HepG2 (cell line): ENCODE measurements at regions not wholly inside any gene's neighbourhood (a gene's known extent, or its start where the extent isn't known, plus 50 kb on each side); places are given as distances from the start of the nearest gene placed in this dataset.

Experiments used
- ATAC-seq: fragments of 200-7000 bp; cut with Tn5 transposase; 3 replicates; pipeline ENCODE4 v1.9.1; 2020; ENCODE audit warnings: mild to moderate bottlenecking, moderate library complexity
- BruUV-seq: library from RNA; stranded (reverse); fragments of 400-500 nt; replicated peaks from 2 replicates; lab custom pipeline; 2021; lab: Mats Ljungman, UMichigan
- CTCF ChIA-PET: fragments of 300-600 bp; formaldehyde crosslinking; extraction: SDS; loops from one replicate; lab custom pipeline; 2021; ENCODE audit warnings: low total read pairs, inconsistent platforms, low intra/inter-chr PET ratio; lab: Yijun Ruan, JAX
- POLR2A ChIA-PET: fragments of 350-600 bp; sonication (Branson Sonifier 250); formaldehyde crosslinking; loops from one replicate; lab custom pipeline; 2020; ENCODE audit warnings: antibody characterized with exemption, inconsistent platforms; lab: Yijun Ruan, JAX
- DNase-seq: peaks from one replicate; pipeline ENCODE4 v3.0.0-alpha.2; 2015; ENCODE audit warnings: low spot score
- FAIRE-seq: peaks from 3 replicates; lab custom pipeline; 2011; peaks lifted over from hg19 to GRCh38; lab: Jason Lieb, UNC
- H2AFZ ChIP-seq: one replicate; pipeline ENCODE4 v1.6.1; 2011; ENCODE audit warnings: low read length, inconsistent platforms
- H3K27ac ChIP-seq: fragments of 300-600 bp; 3 replicates; pipeline ENCODE4 v1.8.0; 2011; ENCODE audit warnings: mixed run types, mild to moderate bottlenecking, mixed read lengths, low read length, inconsistent platforms; ENCODE audit not compliant: insufficient read depth; ENCODE audit errors: extremely low read length
- H3K27me3 ChIP-seq, 2 experiments: fragments of 200-600 bp in 1 of 2; 2 replicates in 1 of 2; 3 replicates in 1 of 2; pipeline versions ENCODE4 v1.6.0 to v1.8.0; 2011; ENCODE audit warnings: low read length in 2 of 2, mild to moderate bottlenecking in 2 of 2, moderate library complexity in 2 of 2, inconsistent platforms in 1 of 2; ENCODE audit not compliant: insufficient read depth in 2 of 2, control insufficient read depth in 1 of 2
- H3K36me3 ChIP-seq, 2 experiments: fragments of 200-600 bp in 1 of 2; replicated peaks in 1 of 2; 2 replicates in 1 of 2; 3 replicates in 1 of 2; pipeline versions ENCODE4 v1.5.1 to v1.8.0; 2011; ENCODE audit warnings: low read length in 2 of 2, inconsistent platforms in 1 of 2; ENCODE audit not compliant: insufficient read depth in 2 of 2, control insufficient read depth in 1 of 2
- H3K4me1 ChIP-seq: 2 replicates; pipeline ENCODE4 v1.5.1; 2012; ENCODE audit warnings: low read length, inconsistent platforms; ENCODE audit not compliant: insufficient read depth
- H3K4me2 ChIP-seq: 2 replicates; pipeline ENCODE4 v1.6.0; 2011; ENCODE audit warnings: low read depth, low read length, inconsistent platforms
- H3K4me3 ChIP-seq, 3 experiments: fragments of 200-600 bp in 1 of 3; sonication (generic), shearing (Covaris generic) in 1 of 3; replicated peaks in 1 of 3; 2 replicates each; pipeline ENCODE4 v1.5.1; 2011 to 2016; ENCODE audit warnings: low read length in 3 of 3, inconsistent platforms in 2 of 3, low read depth in 2 of 3, mild to moderate bottlenecking in 2 of 3, control low read depth in 1 of 3, mixed read lengths in 1 of 3; ENCODE audit not compliant: insufficient read depth in 1 of 3
- H3K79me2 ChIP-seq: one replicate; pipeline ENCODE4 v1.6.1; 2011; ENCODE audit warnings: low read length, inconsistent platforms; ENCODE audit not compliant: insufficient read depth
- H3K9ac ChIP-seq: 2 replicates; pipeline ENCODE4 v1.6.0; 2011; ENCODE audit warnings: mild to moderate bottlenecking, low read depth, low read length, inconsistent platforms; ENCODE audit not compliant: insufficient read depth
- H3K9me3 ChIP-seq: 2 replicates; pipeline ENCODE4 v1.5.1; 2012; ENCODE audit warnings: mild to moderate bottlenecking, low read length
- H4K20me1 ChIP-seq: 2 replicates; pipeline ENCODE4 v1.6.0; 2011; ENCODE audit warnings: inconsistent platforms, mild to moderate bottlenecking, low read length, moderate library complexity; ENCODE audit not compliant: insufficient read depth
- KLF6 ChIP-seq: IDR thresholded peaks from 2 replicates; pipeline ENCODE4 v1.8.0; 2016; ENCODE audit warnings: missing biosample characterization, missing genetic modification reagents
- MAFF ChIP-seq: IDR thresholded peaks from 2 replicates; pipeline ENCODE4 v1.6.1; 2011; ENCODE audit warnings: low read depth, low read length, improper control_type of control experiment
- PAF1 ChIP-seq: IDR thresholded peaks from 2 replicates; pipeline ENCODE4 v1.6.1; 2016; ENCODE audit warnings: missing genetic modification reagents, missing compliant biosample characterization
- SUZ12 ChIP-seq: fragments of 150-350 bp; IDR thresholded peaks from 2 replicates; pipeline ENCODE4 v1.6.1; 2014; ENCODE audit warnings: low read depth, low read length
- TP53 ChIP-seq: sonication (generic); formaldehyde crosslinking; conservative IDR thresholded peaks from 2 replicates; pipeline ENCODE4 v1.4.0; 2020; ENCODE audit warnings: missing genetic modification reagents
- ZNF12 ChIP-seq: sonication (generic); formaldehyde crosslinking; IDR thresholded peaks from 2 replicates; pipeline ENCODE4 v1.5.0; 2020; ENCODE audit warnings: missing genetic modification reagents
- ZNF350 ChIP-seq: sonication (generic); formaldehyde crosslinking; IDR thresholded peaks from 2 replicates; pipeline ENCODE4 v1.4.0; 2020; ENCODE audit warnings: mild to moderate bottlenecking, low read depth, missing genetic modification reagents, borderline replicate concordance
- ZSCAN31 ChIP-seq: sonication (generic); formaldehyde crosslinking; IDR thresholded peaks from 2 replicates; pipeline ENCODE4 v1.5.0; 2020; ENCODE audit warnings: low read depth, mild to moderate bottlenecking, missing genetic modification reagents
- WGBS: methylation state at CpG from one replicate; pipeline ENCODE4 v1.1.6; 2017; ENCODE audit warnings: low lambda C conversion rate; 5-methylcytosine and 5-hydroxymethylcytosine counted together
- in situ Hi-C: cut with HindIII; loops from 2 replicates; pipeline ENCODE4 v1.10.0; 2017; ENCODE audit warnings: low pct_unique_long_range_greater_than_20kb; ENCODE audit not compliant: extremely low pct_ligation_motif_present
- intact Hi-C: fragments of 100-400 bp; cut with micrococcal nuclease; formaldehyde crosslinking; loops from one replicate; pipeline ENCODE4 v1.10.0; 2022; ENCODE audit not compliant: unreplicated experiment
- TF ChIP-seq, protein P1 (sequence below): sonication (generic); formaldehyde crosslinking; IDR thresholded peaks from 2 replicates; pipeline ENCODE4 v1.4.0; 2020; ENCODE audit warnings: missing genetic modification reagents, mild to moderate bottlenecking, borderline replicate concordance
- TF ChIP-seq, protein P2 (sequence below): sonication (generic); formaldehyde crosslinking; IDR thresholded peaks from 2 replicates; pipeline ENCODE4 v1.4.0; 2020; ENCODE audit warnings: mild to moderate bottlenecking, missing genetic modification reagents
- TF ChIP-seq, protein P3 (sequence below): sonication (generic); formaldehyde crosslinking; IDR thresholded peaks from 2 replicates; pipeline ENCODE4 v1.4.0; 2020; ENCODE audit warnings: missing genetic modification reagents
- TF ChIP-seq, protein P4 (sequence below): IDR thresholded peaks from 2 replicates; pipeline ENCODE4 v1.6.1; 2018; ENCODE audit warnings: missing genetic modification reagents

DNA sequence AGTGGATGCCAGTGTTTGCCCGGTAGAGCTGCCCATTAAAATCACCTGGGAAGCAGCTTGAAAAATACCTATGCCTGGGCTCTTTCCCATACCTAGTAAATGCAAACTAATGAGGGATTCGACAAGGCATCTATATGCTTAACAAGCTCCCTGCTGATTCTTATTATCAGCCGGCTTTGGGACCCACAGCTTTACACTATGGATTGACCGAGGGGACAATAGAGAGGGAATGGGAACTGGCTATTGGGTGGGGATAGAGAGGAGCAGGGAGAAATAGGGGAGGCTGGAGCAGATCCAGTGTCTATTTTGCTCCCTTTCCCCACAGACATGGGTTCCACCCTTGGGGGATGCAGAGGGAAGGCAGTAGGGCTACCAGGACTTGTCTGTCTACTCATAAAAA, 103.1 kb upstream of the TEX13D start:
- Histone ChIP-seq H3K36me3 (no peaks in the 10 kb centered on the region), H3K27ac (no peak overlapping the region), H3K79me2 (no peaks in the 10 kb centered on the region), H3K27me3 (no peaks in the 10 kb centered on the region), H3K4me3 (no peak overlapping the region), H3K9me3 (no peaks in the 10 kb centered on the region), H3K4me1 (peaks cover 9% of the 10 kb centered on the region), H3K9ac (no peak overlapping the region), H4K20me1 (no peaks in the 10 kb centered on the region), H3K4me2 (no peak overlapping the region), H2AFZ (no peak overlapping the region)
- CTCF ChIA-PET: no interaction called here
- ATAC-seq (no peak), FAIRE-seq (no peak), DNase-seq (no peak)
- TF ChIP-seq, protein P1, sequence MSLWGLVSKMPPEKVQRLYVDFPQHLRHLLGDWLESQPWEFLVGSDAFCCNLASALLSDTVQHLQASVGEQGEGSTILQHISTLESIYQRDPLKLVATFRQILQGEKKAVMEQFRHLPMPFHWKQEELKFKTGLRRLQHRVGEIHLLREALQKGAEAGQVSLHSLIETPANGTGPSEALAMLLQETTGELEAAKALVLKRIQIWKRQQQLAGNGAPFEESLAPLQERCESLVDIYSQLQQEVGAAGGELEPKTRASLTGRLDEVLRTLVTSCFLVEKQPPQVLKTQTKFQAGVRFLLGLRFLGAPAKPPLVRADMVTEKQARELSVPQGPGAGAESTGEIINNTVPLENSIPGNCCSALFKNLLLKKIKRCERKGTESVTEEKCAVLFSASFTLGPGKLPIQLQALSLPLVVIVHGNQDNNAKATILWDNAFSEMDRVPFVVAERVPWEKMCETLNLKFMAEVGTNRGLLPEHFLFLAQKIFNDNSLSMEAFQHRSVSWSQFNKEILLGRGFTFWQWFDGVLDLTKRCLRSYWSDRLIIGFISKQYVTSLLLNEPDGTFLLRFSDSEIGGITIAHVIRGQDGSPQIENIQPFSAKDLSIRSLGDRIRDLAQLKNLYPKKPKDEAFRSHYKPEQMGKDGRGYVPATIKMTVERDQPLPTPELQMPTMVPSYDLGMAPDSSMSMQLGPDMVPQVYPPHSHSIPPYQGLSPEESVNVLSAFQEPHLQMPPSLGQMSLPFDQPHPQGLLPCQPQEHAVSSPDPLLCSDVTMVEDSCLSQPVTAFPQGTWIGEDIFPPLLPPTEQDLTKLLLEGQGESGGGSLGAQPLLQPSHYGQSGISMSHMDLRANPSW (CRISPR knock-in tag): no peak
- no peak for TF ChIP-seq TP53 (CRISPR knock-in tag)
- TF ChIP-seq ZNF350 (CRISPR knock-in tag): no peak
- TF ChIP-seq PAF1: no peak
- TF ChIP-seq ZSCAN31: no peak
- no peak for TF ChIP-seq KLF6 (CRISPR knock-in tag)
- TF ChIP-seq MAFF: no peak
- no peak for TF ChIP-seq ZNF12 (CRISPR knock-in tag)
- TF ChIP-seq, protein P2, sequence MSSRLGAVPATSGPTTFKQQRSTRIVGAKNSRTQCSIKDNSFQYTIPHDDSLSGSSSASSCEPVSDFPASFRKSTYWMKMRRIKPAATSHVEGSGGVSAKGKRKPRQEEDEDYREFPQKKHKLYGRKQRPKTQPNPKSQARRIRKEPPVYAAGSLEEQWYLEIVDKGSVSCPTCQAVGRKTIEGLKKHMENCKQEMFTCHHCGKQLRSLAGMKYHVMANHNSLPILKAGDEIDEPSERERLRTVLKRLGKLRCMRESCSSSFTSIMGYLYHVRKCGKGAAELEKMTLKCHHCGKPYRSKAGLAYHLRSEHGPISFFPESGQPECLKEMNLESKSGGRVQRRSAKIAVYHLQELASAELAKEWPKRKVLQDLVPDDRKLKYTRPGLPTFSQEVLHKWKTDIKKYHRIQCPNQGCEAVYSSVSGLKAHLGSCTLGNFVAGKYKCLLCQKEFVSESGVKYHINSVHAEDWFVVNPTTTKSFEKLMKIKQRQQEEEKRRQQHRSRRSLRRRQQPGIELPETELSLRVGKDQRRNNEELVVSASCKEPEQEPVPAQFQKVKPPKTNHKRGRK (CRISPR knock-in tag): no peak
- TF ChIP-seq, protein P3, sequence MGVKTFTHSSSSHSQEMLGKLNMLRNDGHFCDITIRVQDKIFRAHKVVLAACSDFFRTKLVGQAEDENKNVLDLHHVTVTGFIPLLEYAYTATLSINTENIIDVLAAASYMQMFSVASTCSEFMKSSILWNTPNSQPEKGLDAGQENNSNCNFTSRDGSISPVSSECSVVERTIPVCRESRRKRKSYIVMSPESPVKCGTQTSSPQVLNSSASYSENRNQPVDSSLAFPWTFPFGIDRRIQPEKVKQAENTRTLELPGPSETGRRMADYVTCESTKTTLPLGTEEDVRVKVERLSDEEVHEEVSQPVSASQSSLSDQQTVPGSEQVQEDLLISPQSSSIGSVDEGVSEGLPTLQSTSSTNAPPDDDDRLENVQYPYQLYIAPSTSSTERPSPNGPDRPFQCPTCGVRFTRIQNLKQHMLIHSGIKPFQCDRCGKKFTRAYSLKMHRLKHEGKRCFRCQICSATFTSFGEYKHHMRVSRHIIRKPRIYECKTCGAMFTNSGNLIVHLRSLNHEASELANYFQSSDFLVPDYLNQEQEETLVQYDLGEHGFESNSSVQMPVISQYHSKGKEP: no peak
- TF ChIP-seq, protein P4, sequence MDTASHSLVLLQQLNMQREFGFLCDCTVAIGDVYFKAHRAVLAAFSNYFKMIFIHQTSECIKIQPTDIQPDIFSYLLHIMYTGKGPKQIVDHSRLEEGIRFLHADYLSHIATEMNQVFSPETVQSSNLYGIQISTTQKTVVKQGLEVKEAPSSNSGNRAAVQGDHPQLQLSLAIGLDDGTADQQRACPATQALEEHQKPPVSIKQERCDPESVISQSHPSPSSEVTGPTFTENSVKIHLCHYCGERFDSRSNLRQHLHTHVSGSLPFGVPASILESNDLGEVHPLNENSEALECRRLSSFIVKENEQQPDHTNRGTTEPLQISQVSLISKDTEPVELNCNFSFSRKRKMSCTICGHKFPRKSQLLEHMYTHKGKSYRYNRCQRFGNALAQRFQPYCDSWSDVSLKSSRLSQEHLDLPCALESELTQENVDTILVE: no peak
- no peak for TF ChIP-seq SUZ12
- intact Hi-C loops (no loop called here), in situ Hi-C loops (no loop called here)
- BruUV-seq: no TSS peak
- POLR2A ChIA-PET: no interaction called here
- 43% methylated on average over 2 of the region's 4 CpGs for WGBS
